H1 (cell line): ENCODE measurements at regions not wholly inside any gene's neighbourhood (a gene's known extent, or its start where the extent isn't known, plus 50 kb on each side); places are given as distances from the start of the nearest gene placed in this dataset.

Experiments used
- CTCF ChIA-PET: fragments of 300-600 bp; sonication (Branson Sonifier 250); formaldehyde crosslinking; loops from one replicate; lab custom pipeline; 2021; ENCODE audit not compliant: partially characterized antibody; lab: Charles Lee
- POLR2A ChIA-PET: fragments of 300-600 bp; sonication (Branson Sonifier 250); formaldehyde crosslinking; loops from one replicate; lab custom pipeline; 2021; ENCODE audit warnings: inconsistent platforms; ENCODE audit not compliant: partially characterized antibody; lab: Charles Lee
- DNase-seq, 2 experiments: peaks; one replicate each; pipeline versions ENCODE4 v3.0.0 to v3.0.0-alpha.2; 2010 to 2022; ENCODE audit warnings: low spot score in 2 of 2, low read depth in 1 of 2, mixed read lengths in 1 of 2
- FAIRE-seq: peaks from 2 replicates; lab custom pipeline; 2011; peaks lifted over from hg19 to GRCh38; lab: Jason Lieb, UNC
- H2AFZ ChIP-seq: 2 replicates; pipeline ENCODE4 v1.8.1; 2012; ENCODE audit warnings: low read length, inconsistent platforms
- H2AK5ac ChIP-seq: 2 replicates; pipeline ENCODE4 v1.6.1; 2013; ENCODE audit warnings: low read depth, low read length
- H2BK120ac ChIP-seq: replicated peaks from 2 replicates; pipeline ENCODE3; 2013; ENCODE audit warnings: low read depth, low read length, inconsistent platforms
- H2BK12ac ChIP-seq: 2 replicates; pipeline ENCODE4 v1.6.1; 2013; ENCODE audit warnings: low read depth, low read length
- H2BK15ac ChIP-seq: 2 replicates; pipeline ENCODE4 v1.6.1; 2013; ENCODE audit warnings: low read length
- H2BK20ac ChIP-seq: 2 replicates; pipeline ENCODE4 v1.6.1; 2013; ENCODE audit warnings: low read length
- H2BK5ac ChIP-seq: 2 replicates; pipeline ENCODE4 v1.6.1; 2013; ENCODE audit warnings: low read depth, low read length
- H3K14ac ChIP-seq: 2 replicates; pipeline ENCODE4 v1.6.1; 2013; ENCODE audit warnings: inconsistent platforms; ENCODE audit not compliant: insufficient read length
- H3K18ac ChIP-seq: 2 replicates; pipeline ENCODE4 v1.6.1; 2013; ENCODE audit warnings: low read length; ENCODE audit errors: extremely low read depth
- H3K23ac ChIP-seq: 2 replicates; pipeline ENCODE4 v1.6.1; 2013; ENCODE audit warnings: inconsistent platforms; ENCODE audit not compliant: insufficient read length
- H3K23me2 ChIP-seq: 2 replicates; pipeline ENCODE4 v1.6.1; 2013; ENCODE audit warnings: low read depth, low read length
- H3K27ac ChIP-seq: 2 replicates; pipeline ENCODE4 v1.6.1; 2011; ENCODE audit warnings: low read depth, low read length, inconsistent platforms
- H3K27me3 ChIP-seq, 4 experiments: replicated peaks in 1 of 4; 1 replicate in 1 of 4; 2 replicates in 3 of 4; pipeline versions ENCODE4 v1.6.1 to v1.8.1; 2011 to 2013; ENCODE audit warnings: low read length in 3 of 4, mild to moderate bottlenecking in 3 of 4, inconsistent platforms in 2 of 4, mixed read lengths in 2 of 4, moderate library complexity in 1 of 4; ENCODE audit not compliant: control insufficient read depth in 3 of 4, insufficient read depth in 3 of 4; ENCODE audit errors: extremely low read depth in 1 of 4
- H3K36me3 ChIP-seq, 4 experiments: 2 replicates each; pipeline versions ENCODE4 v1.6.1 to v1.8.1; 2011 to 2013; ENCODE audit warnings: mild to moderate bottlenecking in 4 of 4, low read length in 3 of 4, moderate library complexity in 2 of 4, control low read depth in 1 of 4, inconsistent platforms in 1 of 4; ENCODE audit not compliant: insufficient read depth in 4 of 4, control insufficient read depth in 2 of 4
- H3K4ac ChIP-seq: replicated peaks from 2 replicates; pipeline ENCODE3; 2013; ENCODE audit warnings: low read length, low read depth, mixed read lengths, inconsistent platforms; ENCODE audit not compliant: insufficient read length
- H3K4me1 ChIP-seq, 4 experiments: replicated peaks in 1 of 4; 1 replicate in 1 of 4; 2 replicates in 3 of 4; pipeline versions ENCODE4 v1.6.1 to v1.8.1; 2011 to 2013; ENCODE audit warnings: low read length in 3 of 4, inconsistent platforms in 2 of 4, mixed read lengths in 1 of 4; ENCODE audit not compliant: insufficient read depth in 4 of 4, control insufficient read depth in 3 of 4
- H3K4me2 ChIP-seq, 2 experiments: 2 replicates each; pipeline versions ENCODE4 v1.6.1 to v1.8.1; 2011 to 2013; ENCODE audit warnings: low read depth in 2 of 2, low read length in 2 of 2, control low read depth in 1 of 2, inconsistent platforms in 1 of 2, mild to moderate bottlenecking in 1 of 2; ENCODE audit not compliant: insufficient read depth in 1 of 2
- H3K4me3 ChIP-seq, 4 experiments: fragments of 200-600, 300-600 bp in 1 of 4; sonication (generic), shearing (Covaris generic), sonication (Bioruptor Twin) in 1 of 4; 2 replicates each; pipeline versions ENCODE4 v1.5.1 to v1.8.1; 2011 to 2016; ENCODE audit warnings: low read length in 4 of 4, low read depth in 3 of 4, control low read depth in 2 of 4, inconsistent platforms in 2 of 4, mild to moderate bottlenecking in 2 of 4, mixed read lengths in 1 of 4, moderate library complexity in 1 of 4; ENCODE audit not compliant: insufficient read depth in 2 of 4; ENCODE audit errors: extremely low read depth in 1 of 4
- H3K56ac ChIP-seq: replicated peaks from 2 replicates; pipeline ENCODE3; 2013; ENCODE audit warnings: low read depth, mild to moderate bottlenecking, mixed read lengths, low read length, inconsistent platforms; ENCODE audit not compliant: insufficient read length
- H3K79me1 ChIP-seq: 2 replicates; pipeline ENCODE4 v1.6.1; 2013; ENCODE audit warnings: low read depth, low read length, control low read depth
- H3K79me2 ChIP-seq, 2 experiments: 2 replicates each; pipeline versions ENCODE4 v1.6.1 to v1.8.1; 2012 to 2013; ENCODE audit warnings: low read length in 2 of 2, mild to moderate bottlenecking in 2 of 2, inconsistent platforms in 1 of 2; ENCODE audit not compliant: insufficient read depth in 2 of 2, control insufficient read depth in 1 of 2
- H3K9ac ChIP-seq, 4 experiments: replicated peaks in 1 of 4; 1 replicate in 1 of 4; 2 replicates in 3 of 4; pipeline versions ENCODE4 v1.6.1 to v1.8.1; 2011 to 2013; ENCODE audit warnings: low read depth in 3 of 4, low read length in 3 of 4, control low read depth in 2 of 4, mild to moderate bottlenecking in 2 of 4, moderate library complexity in 2 of 4, inconsistent platforms in 1 of 4; ENCODE audit errors: extremely low read depth in 1 of 4
- H3K9me3 ChIP-seq, 2 experiments: 2 replicates each; pipeline versions ENCODE4 v1.6.1 to v1.8.1; 2012 to 2013; ENCODE audit warnings: mild to moderate bottlenecking in 2 of 2, moderate library complexity in 2 of 2, control low read depth in 1 of 2, inconsistent platforms in 1 of 2, low read depth in 1 of 2, low read length in 1 of 2, mixed read lengths in 1 of 2; ENCODE audit not compliant: insufficient read depth in 2 of 2
- H4K20me1 ChIP-seq, 2 experiments: replicated peaks in 1 of 2; 2 replicates each; pipeline versions ENCODE3 to v1.8.1; 2011 to 2013; ENCODE audit warnings: inconsistent platforms in 2 of 2, low read length in 2 of 2, mild to moderate bottlenecking in 1 of 2; ENCODE audit not compliant: insufficient read depth in 2 of 2, control insufficient read depth in 1 of 2
- H4K5ac ChIP-seq: 2 replicates; pipeline ENCODE4 v1.6.1; 2013; ENCODE audit warnings: low read length, low read depth, mixed read lengths, inconsistent platforms; ENCODE audit not compliant: insufficient read length
- H4K8ac ChIP-seq: 2 replicates; pipeline ENCODE4 v1.8.0; 2013; ENCODE audit warnings: mild to moderate bottlenecking, moderate library complexity, low read length, inconsistent platforms; ENCODE audit not compliant: insufficient read depth; ENCODE audit errors: extremely low read depth
- H4K91ac ChIP-seq: replicated peaks from 2 replicates; pipeline ENCODE3; 2013; ENCODE audit warnings: low read length, mixed read lengths, inconsistent platforms; ENCODE audit not compliant: insufficient read length
- BCL11A ChIP-seq, 2 experiments: IDR thresholded peaks; one replicate each; pipeline ENCODE4 v1.6.1; 2011; ENCODE audit warnings: low read depth in 2 of 2, low read length in 2 of 2, mild to moderate bottlenecking in 2 of 2
- BRCA1 ChIP-seq: IDR thresholded peaks from 2 replicates; pipeline ENCODE4 v1.6.1; 2012; ENCODE audit warnings: low read depth, low read length, improper control_type of control experiment
- CBX8 ChIP-seq: fragments of 300-800, 300-1000 bp; sonication (generic); IDR thresholded peaks from 2 replicates; pipeline ENCODE4 v1.7.1; 2016; ENCODE audit warnings: low read depth, low read length, borderline replicate concordance
- CEBPB ChIP-seq: IDR thresholded peaks from 2 replicates; pipeline ENCODE4 v1.6.1; 2012; ENCODE audit warnings: low read depth, low read length
- E2F6 ChIP-seq: IDR thresholded peaks from 2 replicates; pipeline ENCODE4 v1.6.1; 2012; ENCODE audit warnings: inconsistent platforms
- EGR1 ChIP-seq: IDR thresholded peaks from 2 replicates; pipeline ENCODE4 v1.6.1; 2011; ENCODE audit warnings: low read depth, low read length, borderline replicate concordance
- EZH2 ChIP-seq: fragments of 200-600 bp; sonication (generic); IDR thresholded peaks from 2 replicates; pipeline ENCODE4 v1.7.1; 2012; ENCODE audit warnings: low read depth, mild to moderate bottlenecking, moderate library complexity, low read length, inconsistent platforms; ENCODE audit not compliant: severe bottlenecking
- GABPA ChIP-seq: IDR thresholded peaks from 2 replicates; pipeline ENCODE4 v1.6.1; 2011; ENCODE audit warnings: mild to moderate bottlenecking, low read length, moderate library complexity, borderline replicate concordance; ENCODE audit not compliant: insufficient read depth
- JUN ChIP-seq: IDR thresholded peaks from 2 replicates; pipeline ENCODE4 v1.6.1; 2011; ENCODE audit warnings: low read depth, mild to moderate bottlenecking, improper control_type of control experiment, low read length
- KDM4A ChIP-seq: IDR thresholded peaks from one replicate; pipeline ENCODE4 v1.7.1; 2012; ENCODE audit warnings: low read depth, mild to moderate bottlenecking, moderate library complexity, low read length, inconsistent platforms; ENCODE audit not compliant: severe bottlenecking
- POLR2A ChIP-seq, 2 experiments: IDR thresholded peaks; 1 replicate in 1 of 2; 2 replicates in 1 of 2; pipeline ENCODE4 v1.6.1; 2011; ENCODE audit warnings: low read depth in 2 of 2, low read length in 2 of 2, mild to moderate bottlenecking in 2 of 2; ENCODE audit errors: control extremely low read depth in 1 of 2
- RFX5 ChIP-seq: IDR thresholded peaks from 2 replicates; pipeline ENCODE4 v1.6.1; 2011; ENCODE audit warnings: low read depth, low read length, improper control_type of control experiment, borderline replicate concordance
- SIN3A ChIP-seq, 2 experiments: IDR thresholded peaks in 1 of 2; conservative IDR thresholded peaks in 1 of 2; 2 replicates each; pipeline ENCODE4 v1.6.1; 2011 to 2012; ENCODE audit warnings: low read length in 2 of 2, improper control_type of control experiment in 1 of 2, low read depth in 1 of 2, mild to moderate bottlenecking in 1 of 2
- YY1 ChIP-seq: IDR thresholded peaks from 2 replicates; pipeline ENCODE4 v1.6.1; 2011; ENCODE audit warnings: low read depth, mild to moderate bottlenecking, low read length
- WGBS, 2 experiments: shearing (Covaris generic) in 1 of 2; methylation state at CpG; one replicate each; pipeline versions ENCODE4 v1.1.6 to v1.1.7; 2013 to 2015; ENCODE audit warnings: low lambda C conversion rate in 2 of 2, mixed read lengths in 2 of 2, inconsistent platforms in 1 of 2, low coverage in 1 of 2, missing lambda C conversion rate in 1 of 2; ENCODE audit not compliant: insufficient replicate concordance in 2 of 2, insufficient coverage in 1 of 2, insufficient read length in 1 of 2; ENCODE audit errors: extremely low coverage in 1 of 2, missing lambda C conversion rate in 1 of 2; 5-methylcytosine and 5-hydroxymethylcytosine counted together

GRCh38 chr2:150402953-150403352 is 84.5 kb downstream of the RND3 start:
- FAIRE-seq (no peak), DNase-seq (no peak)
- no peaks in the 10 kb centered on the region for H3K27me3 ChIP-seq
- H2BK20ac ChIP-seq = no peak overlapping the region
- no peak overlapping the region for H2BK15ac ChIP-seq
- no peak overlapping the region for H3K4ac ChIP-seq
- H2BK120ac ChIP-seq = no peak overlapping the region
- H2AFZ ChIP-seq = no peak overlapping the region
- H3K14ac ChIP-seq = no peak overlapping the region
- H4K5ac ChIP-seq = no peak overlapping the region
- no peak overlapping the region for H3K9ac ChIP-seq
- no peaks in the 10 kb centered on the region for H3K79me1 ChIP-seq
- H3K4me1 ChIP-seq = no peaks in the 10 kb centered on the region; a peak in 1 of 7 replicates
- H3K9me3 ChIP-seq = no peaks in the 10 kb centered on the region; a peak in 1 of 4 replicates
- no peak overlapping the region for H3K56ac ChIP-seq
- no peak overlapping the region for H3K18ac ChIP-seq
- no peak overlapping the region for H3K23ac ChIP-seq
- no peak overlapping the region for H2AK5ac ChIP-seq
- no peak overlapping the region for H2BK12ac ChIP-seq
- no peak overlapping the region for H3K4me3 ChIP-seq
- H3K36me3 ChIP-seq = no peaks in the 10 kb centered on the region; a peak in 1 of 8 replicates
- H4K8ac ChIP-seq = no peak overlapping the region
- no peak overlapping the region for H2BK5ac ChIP-seq
- H4K20me1 ChIP-seq = no peaks in the 10 kb centered on the region
- no peaks in the 10 kb centered on the region for H3K23me2 ChIP-seq
- WGBS, 2 experiments = 91% methylated on average over 3 of the region's 3 CpGs; no CpG with 5 or more reads in 1 of the 2 experiments
- no peak overlapping the region for H3K4me2 ChIP-seq
- CTCF ChIA-PET = no interaction called here
- H4K91ac ChIP-seq = no peak overlapping the region
- no peaks in the 10 kb centered on the region for H3K79me2 ChIP-seq
- POLR2A ChIA-PET = no interaction called here
- H3K27ac ChIP-seq = no peak overlapping the region
- TF ChIP-seq KDM4A (no peak), BCL11A (IDR thresholded peaks at IDR 0.05; ENCODE audit: low read depth in 2 of 2, low read length in 2 of 2) (no peak), EGR1 (no peak), POLR2A (IDR thresholded peaks at IDR 0.05; ENCODE audit: control extremely low read depth in 1 of 2, low read depth in 2 of 2, low read length in 2 of 2) (no peak), E2F6 (no peak), CEBPB (no peak), RFX5 (no peak), CBX8 (no peak), BRCA1 (no peak), YY1 (no peak), JUN (no peak), SIN3A (conservative IDR thresholded peaks at IDR 0.05 in 1 of 2, IDR thresholded peaks at IDR 0.05 in 1 of 2; ENCODE audit: low read depth in 1 of 2, low read length in 2 of 2) (no peak), EZH2 (no peak), GABPA (no peak)
